Stimulated activated CD4-positive, alpha-beta T cell treated with anti-CD3 and anti-CD28 coated beads, Interleukin-1b, Interleukin-23, amount 100 ng/mL, for 24 hours (primary cell): ENCODE measurements at regions not wholly inside any gene's neighbourhood (a gene's known extent, or its start where the extent isn't known, plus 50 kb on each side); places are given as distances from the start of the nearest gene placed in this dataset.
"Not testable (repeated sequence)": the region's sequence is repeated elsewhere in the genome, so short reads cannot be mapped to it uniquely, and the experiment has no call there.

Experiments
- DNase-seq, 4 experiments: peaks; one replicate each; pipeline ENCODE4 v3.0.0-alpha.2; 2020; ENCODE audit warnings: low read depth in 4 of 4, low spot score in 1 of 4

GRCh38 chr5:29218138-29218537, 1975.3 kb upstream of the CDH6 start:
- no peak for DNase-seq

GRCh38 chr5:29214839-29215238, 1978.6 kb upstream of the CDH6 start:
- DNase-seq, result no peak

- no peak for DNase-seq
Measured at GRCh38 chr5:29213475-29213874, 1980.0 kb upstream of the CDH6 start.

GRCh38 chr5:29208024-29208423, 1985.5 kb upstream of the CDH6 start:
- DNase-seq, result no peak

- no peak for DNase-seq
Measured at GRCh38 chr5:29203049-29203448, 1990.4 kb upstream of the CDH6 start.

- no peak for DNase-seq
Measured at GRCh38 chr5:29197631-29198454, 1995.6 kb upstream of the CDH6 start.

GRCh38 chr5:29193972-29194371, 1999.5 kb upstream of the CDH6 start:
- DNase-seq, result no peak

GRCh38 chr5:29191269-29192048, 2002.0 kb upstream of the CDH6 start:
- DNase-seq, result not testable (repeated sequence)

- not testable (repeated sequence) for DNase-seq
Measured at GRCh38 chr5:29190398-29190797, 2003.1 kb upstream of the CDH6 start.

GRCh38 chr5:29186380-29186779, 2007.1 kb upstream of the CDH6 start:
- not testable (repeated sequence) for DNase-seq

GRCh38 chr5:29185558-29185957, 2007.9 kb upstream of the CDH6 start:
- DNase-seq, result no peak

GRCh38 chr5:29175774-29176173, 2017.7 kb upstream of the CDH6 start:
- no peak for DNase-seq

GRCh38 chr5:29170599-29170998, 2022.9 kb upstream of the CDH6 start:
- no peak for DNase-seq

GRCh38 chr5:29169886-29170285, 2023.6 kb upstream of the CDH6 start:
- no peak for DNase-seq

- no peak for DNase-seq
Measured at GRCh38 chr5:29162297-29162696, 2031.2 kb upstream of the CDH6 start.

GRCh38 chr5:29161399-29162291, 2031.8 kb upstream of the CDH6 start:
- DNase-seq, result no peak

GRCh38 chr5:29157975-29158374, 2035.5 kb upstream of the CDH6 start:
- no peak for DNase-seq

GRCh38 chr5:29150840-29151239, 2042.6 kb upstream of the CDH6 start:
- DNase-seq, result no peak

GRCh38 chr5:29148581-29148980, 2044.9 kb upstream of the CDH6 start:
- DNase-seq, result no peak

GRCh38 chr5:29148073-29148472, 2045.4 kb upstream of the CDH6 start:
- no peak for DNase-seq

GRCh38 chr5:29143266-29143665, 2050.2 kb upstream of the CDH6 start:
- DNase-seq, result no peak
